Natural killer cell (primary cell): ENCODE measurements at regions not wholly inside any gene's neighbourhood (a gene's known extent, or its start where the extent isn't known, plus 50 kb on each side); places are given as distances from the start of the nearest gene placed in this dataset.

ENCODE experiments used
- ATAC-seq, 3 donors: fragments of 150-1000 bp in 2 of 3; fragments of 200-7000 bp in 1 of 3; cut with Tn5 transposase; 1 replicate in 1 of 3; 2 replicates in 2 of 3; pipeline ENCODE4 v1.10.0; 2021; ENCODE audit warnings: mild to moderate bottlenecking in 2 of 3, moderate library complexity in 2 of 3
- DNase-seq, 2 donors: peaks; one replicate each; pipeline versions ENCODE4 v3.0.0 to v3.0.0-alpha.2; 2013 to 2021; ENCODE audit warnings: mixed read lengths in 1 of 2
- H3K27ac ChIP-seq: one replicate; pipeline ENCODE4 v1.5.1; 2013; ENCODE audit warnings: mild to moderate bottlenecking, low read length
- H3K27me3 ChIP-seq: one replicate; pipeline ENCODE4 v1.6.1; 2013; ENCODE audit warnings: low read length; ENCODE audit not compliant: control insufficient read depth, insufficient read depth
- H3K36me3 ChIP-seq: one replicate; pipeline ENCODE4 v1.6.1; 2013; ENCODE audit warnings: low read length; ENCODE audit not compliant: control insufficient read depth, insufficient read depth
- H3K4me1 ChIP-seq: one replicate; pipeline ENCODE4 v1.6.1; 2013; ENCODE audit warnings: low read length; ENCODE audit not compliant: control insufficient read depth, insufficient read depth
- H3K4me3 ChIP-seq: one replicate; pipeline ENCODE4 v1.5.1; 2013; ENCODE audit warnings: low read length
- H3K9me3 ChIP-seq: one replicate; pipeline ENCODE4 v1.6.1; 2013; ENCODE audit warnings: low read length; ENCODE audit not compliant: control insufficient read depth, insufficient read depth
- H3K27ac Mint-ChIP-seq, 2 donors: one replicate each; pipeline ENCODE4 v1.8.0; 2022; ENCODE audit warnings: mild to moderate bottlenecking in 2 of 2, mixed read lengths in 2 of 2, moderate library complexity in 1 of 2
- H3K27me3 Mint-ChIP-seq, 2 donors: one replicate each; pipeline ENCODE4 v1.8.0; 2022; ENCODE audit warnings: low read depth in 2 of 2, mixed read lengths in 2 of 2
- H3K36me3 Mint-ChIP-seq: one replicate; pipeline ENCODE4 v1.8.0; 2022; ENCODE audit warnings: mixed read lengths
- H3K4me1 Mint-ChIP-seq, 2 donors: one replicate each; pipeline ENCODE4 v1.8.0; 2022; ENCODE audit warnings: mixed read lengths in 2 of 2
- H3K4me3 Mint-ChIP-seq: one replicate; pipeline ENCODE4 v1.8.0; 2022; ENCODE audit warnings: mild to moderate bottlenecking, moderate library complexity, mixed read lengths
- H3K9me3 Mint-ChIP-seq, 2 donors: one replicate each; pipeline ENCODE4 v1.8.0; 2022; ENCODE audit warnings: mixed read lengths in 2 of 2
- CTCF ChIP-seq: fragments of 200-600 bp; IDR thresholded peaks from one replicate; pipeline ENCODE4 v1.8.0; 2022; ENCODE audit warnings: antibody characterized with exemption
- WGBS: methylation state at CpG from one replicate; pipeline ENCODE4 v1.1.7; 2013; ENCODE audit warnings: missing lambda C conversion rate; ENCODE audit not compliant: insufficient coverage; 5-methylcytosine and 5-hydroxymethylcytosine counted together
- intact Hi-C: fragments of 100-400 bp; cut with micrococcal nuclease; formaldehyde crosslinking; loops from one replicate; pipeline ENCODE4 v1.14.2; 2022

GRCh38 chr2:120451334-120451733, 105.4 kb downstream of the INHBB start:
- Mint-ChIP-seq H3K27ac (no peak overlapping the region), H3K36me3 (no peaks in the 10 kb centered on the region), H3K27me3 (peaks cover 8% of the 10 kb centered on the region in 2 donors), H3K4me1 (no peaks in the 10 kb centered on the region), H3K9me3 (no peaks in the 10 kb centered on the region), H3K4me3 (no peak overlapping the region)
- no peak overlapping the region for H3K4me3 ChIP-seq
- no peak for TF ChIP-seq CTCF
- ATAC-seq (no peak), DNase-seq (no peak)
- H3K4me1 ChIP-seq = no peaks in the 10 kb centered on the region
- no peaks in the 10 kb centered on the region for H3K9me3 ChIP-seq
- no peaks in the 10 kb centered on the region for H3K27me3 ChIP-seq
- WGBS = 88% methylated on average over 6 of the region's 6 CpGs
- intact Hi-C loops = no loop called here
- no peaks in the 10 kb centered on the region for H3K36me3 ChIP-seq
- no peak overlapping the region for H3K27ac ChIP-seq

- peaks cover 4% of the 10 kb centered on the region for H3K9me3 ChIP-seq
- no peaks in the 10 kb centered on the region for H3K4me1 ChIP-seq
- ATAC-seq (no peak), DNase-seq (no peak)
- Mint-ChIP-seq H3K36me3 (peaks cover 2% of the 10 kb centered on the region), H3K27me3 (peaks cover 6 to 13% of the 10 kb centered on the region in 2 donors), H3K9me3 (peaks cover 0 to 1% of the 10 kb centered on the region in 2 donors), H3K27ac (no peak overlapping the region), H3K4me1 (no peaks in the 10 kb centered on the region), H3K4me3 (no peak overlapping the region)
- H3K4me3 ChIP-seq = no peak overlapping the region
- TF ChIP-seq CTCF = no peak
- intact Hi-C loops = no loop called here
- WGBS = 83% methylated on average over 7 of the region's 7 CpGs
- no peaks in the 10 kb centered on the region for H3K27me3 ChIP-seq
- no peak overlapping the region for H3K27ac ChIP-seq
- no peaks in the 10 kb centered on the region for H3K36me3 ChIP-seq
Observed at GRCh38 chr2:120452131-120452530, 106.2 kb downstream of the INHBB start.

GRCh38 chr2:120452945-120453634, 107.2 kb downstream of the INHBB start:
- no peak overlapping the region for H3K4me3 Mint-ChIP-seq
- no peak for TF ChIP-seq CTCF
- no peaks in the 10 kb centered on the region for H3K4me1 Mint-ChIP-seq
- no peak overlapping the region for H3K4me3 ChIP-seq
- H3K27ac ChIP-seq = no peak overlapping the region
- H3K4me1 ChIP-seq = no peaks in the 10 kb centered on the region
- peaks cover 4% of the 10 kb centered on the region for H3K9me3 ChIP-seq
- peaks cover 6% of the 10 kb centered on the region for H3K36me3 Mint-ChIP-seq
- H3K9me3 Mint-ChIP-seq = peaks cover 0 to 4% of the 10 kb centered on the region in 2 donors
- DNase-seq (no peak), ATAC-seq (no peak)
- no peaks in the 10 kb centered on the region for H3K36me3 ChIP-seq
- no peak overlapping the region for H3K27ac Mint-ChIP-seq
- WGBS = 87% methylated on average over 10 of the region's 13 CpGs
- no peaks in the 10 kb centered on the region for H3K27me3 ChIP-seq
- intact Hi-C loops = no loop called here
- H3K27me3 Mint-ChIP-seq = peaks cover 3 to 20% of the 10 kb centered on the region in 2 donors

- Mint-ChIP-seq H3K4me1 (no peaks in the 10 kb centered on the region), H3K36me3 (peaks cover 6% of the 10 kb centered on the region), H3K9me3 (peaks cover 0 to 4% of the 10 kb centered on the region in 2 donors), H3K27ac (no peak overlapping the region), H3K4me3 (no peak overlapping the region), H3K27me3 (peaks cover 3 to 20% of the 10 kb centered on the region in 2 donors)
- ATAC-seq (no peak), DNase-seq (no peak)
- Histone ChIP-seq H3K27ac (no peak overlapping the region), H3K9me3 (peaks cover 4% of the 10 kb centered on the region), H3K4me3 (no peak overlapping the region), H3K27me3 (no peaks in the 10 kb centered on the region), H3K36me3 (no peaks in the 10 kb centered on the region), H3K4me1 (no peaks in the 10 kb centered on the region)
- TF ChIP-seq CTCF = no peak
- intact Hi-C loops = no loop called here
- 86% methylated on average over 3 of the region's 3 CpGs for WGBS
Observed at GRCh38 chr2:120453635-120453998, 107.7 kb downstream of the INHBB start.
